Trophoblast cell (in vitro differentiated cells and primary cell): ENCODE measurements at regions not wholly inside any gene's neighbourhood (a gene's known extent, or its start where the extent isn't known, plus 50 kb on each side); places are given as distances from the start of the nearest gene placed in this dataset.

Experiments used
- DNase-seq, 2 donors: peaks; one replicate each; pipeline ENCODE4 v3.0.0-alpha.2; 2016
- H2AFZ ChIP-seq: 2 replicates; pipeline ENCODE4 v1.6.1; 2013; ENCODE audit warnings: low read length, moderate library complexity, mild to moderate bottlenecking; ENCODE audit not compliant: insufficient read depth, poor library complexity
- H2AK5ac ChIP-seq: 2 replicates; pipeline ENCODE4 v1.6.1; 2013; ENCODE audit warnings: mild to moderate bottlenecking, low read length
- H2BK120ac ChIP-seq: 2 replicates; pipeline ENCODE4 v1.6.1; 2013; ENCODE audit warnings: low read length, mild to moderate bottlenecking, moderate library complexity; ENCODE audit not compliant: insufficient read depth, poor library complexity
- H2BK12ac ChIP-seq: 2 replicates; pipeline ENCODE4 v1.6.1; 2013; ENCODE audit warnings: mild to moderate bottlenecking, low read length, moderate library complexity
- H2BK5ac ChIP-seq: 2 replicates; pipeline ENCODE4 v1.6.1; 2013; ENCODE audit warnings: low read length, low read depth, moderate library complexity, mild to moderate bottlenecking; ENCODE audit not compliant: poor library complexity
- H3K14ac ChIP-seq: 2 replicates; pipeline ENCODE4 v1.6.1; 2013; ENCODE audit warnings: mild to moderate bottlenecking, low read length
- H3K18ac ChIP-seq: 2 replicates; pipeline ENCODE4 v1.6.1; 2013; ENCODE audit warnings: mild to moderate bottlenecking, low read length
- H3K23ac ChIP-seq: 2 replicates; pipeline ENCODE4 v1.6.1; 2013; ENCODE audit warnings: low read length
- H3K27ac ChIP-seq: 2 replicates; pipeline ENCODE4 v1.5.1; 2013; ENCODE audit warnings: low read depth, mild to moderate bottlenecking, inconsistent platforms, low read length, moderate library complexity
- H3K27me3 ChIP-seq: 2 replicates; pipeline ENCODE4 v1.6.1; 2013; ENCODE audit warnings: inconsistent platforms, mild to moderate bottlenecking, low read length, moderate library complexity; ENCODE audit not compliant: insufficient read depth
- H3K36me3 ChIP-seq, 2 experiments: 1 replicate in 1 of 2; 2 replicates in 1 of 2; pipeline ENCODE4 v1.6.1; 2013; ENCODE audit warnings: low read length in 2 of 2, mild to moderate bottlenecking in 2 of 2, moderate library complexity in 1 of 2; ENCODE audit not compliant: insufficient read depth in 2 of 2, control insufficient read depth in 1 of 2
- H3K4ac ChIP-seq: 2 replicates; pipeline ENCODE4 v1.6.1; 2013; ENCODE audit warnings: low read depth, mild to moderate bottlenecking, low read length, moderate library complexity
- H3K4me1 ChIP-seq, 2 experiments: 1 replicate in 1 of 2; 2 replicates in 1 of 2; pipeline ENCODE4 v1.6.1; 2013; ENCODE audit warnings: low read length in 2 of 2, mild to moderate bottlenecking in 2 of 2, moderate library complexity in 1 of 2; ENCODE audit not compliant: insufficient read depth in 2 of 2, control insufficient read depth in 1 of 2
- H3K4me2 ChIP-seq: 2 replicates; pipeline ENCODE4 v1.6.1; 2013; ENCODE audit warnings: inconsistent platforms, mild to moderate bottlenecking, low read length, moderate library complexity
- H3K4me3 ChIP-seq: 2 replicates; pipeline ENCODE4 v1.5.1; 2013; ENCODE audit warnings: mild to moderate bottlenecking, low read depth, low read length, inconsistent platforms
- H3K79me1 ChIP-seq: one replicate; pipeline ENCODE4 v1.6.1; 2013; ENCODE audit warnings: low read length
- H3K79me2 ChIP-seq: 2 replicates; pipeline ENCODE4 v1.6.1; 2013; ENCODE audit warnings: low read length, mild to moderate bottlenecking; ENCODE audit not compliant: control insufficient read depth, insufficient read depth, poor library complexity
- H3K9ac ChIP-seq: 2 replicates; pipeline ENCODE4 v1.6.1; 2013; ENCODE audit warnings: mild to moderate bottlenecking, low read length
- H3K9me3 ChIP-seq: 2 replicates; pipeline ENCODE4 v1.6.1; 2013; ENCODE audit warnings: low read depth, mild to moderate bottlenecking, control low read depth, inconsistent platforms, low read length; ENCODE audit not compliant: insufficient read depth
- H4K12ac ChIP-seq: 2 replicates; pipeline ENCODE4 v1.6.1; 2013; ENCODE audit warnings: low read depth, mild to moderate bottlenecking, low read length, moderate library complexity
- H4K8ac ChIP-seq: 2 replicates; pipeline ENCODE4 v1.6.1; 2013; ENCODE audit warnings: low read depth, mild to moderate bottlenecking, low read length, moderate library complexity
- H4K91ac ChIP-seq: one replicate; pipeline ENCODE4 v1.6.1; 2013; ENCODE audit warnings: low read depth, mild to moderate bottlenecking, low read length, moderate library complexity
- WGBS: extraction: QIAGEN DNeasy Blood & Tissue Kit; methylation state at CpG from one replicate; pipeline ENCODE4 v1.1.7; 2013; ENCODE audit warnings: missing lambda C conversion rate; ENCODE audit not compliant: insufficient read length, insufficient coverage; ENCODE audit errors: extremely low coverage; 5-methylcytosine and 5-hydroxymethylcytosine counted together

- Histone ChIP-seq H3K27me3 (no peaks in the 10 kb centered on the region), H3K4me2 (no peak overlapping the region), H3K14ac (no peak overlapping the region), H3K9ac (no peak overlapping the region), H3K36me3 (no peaks in the 10 kb centered on the region), H3K4me1 (peaks cover 33 to 41% of the 10 kb centered on the region in 2 experiments), H3K79me1 (peaks cover 37% of the 10 kb centered on the region), H2BK120ac (no peak overlapping the region), H2AFZ (no peak overlapping the region), H4K91ac (no peak overlapping the region), H3K23ac (no peak overlapping the region), H3K79me2 (no peaks in the 10 kb centered on the region), H3K4me3 (no peak overlapping the region), H3K18ac (no peak overlapping the region), H4K8ac (no peak overlapping the region), H3K4ac (no peak overlapping the region), H2AK5ac (no peak overlapping the region), H3K27ac (no peak overlapping the region), H2BK5ac (no peak overlapping the region), H3K9me3 (no peaks in the 10 kb centered on the region), H2BK12ac (peak overlapping the region; percentile 42), H4K12ac (no peak overlapping the region)
- no CpG with 5 or more reads among the region's 6 CpGs for WGBS
- DNase-seq = no peak
Measured at GRCh38 chr1:229111703-229112319, 159.1 kb upstream of the RAB4A start.

- Histone ChIP-seq H4K91ac (peak overlapping the region; percentile 82), H3K9ac (no peak overlapping the region), H3K14ac (peak overlapping the region; percentile 30), H4K8ac (no peak overlapping the region), H2BK5ac (no peak overlapping the region), H3K79me1 (peaks cover 32% of the 10 kb centered on the region), H2BK120ac (peak overlapping the region; percentile 70), H3K4ac (no peak overlapping the region), H3K4me1 (peaks cover 29 to 37% of the 10 kb centered on the region in 2 experiments), H2BK12ac (peak overlapping the region; percentile 78), H3K18ac (no peak overlapping the region), H3K23ac (no peak overlapping the region), H3K27ac (no peak overlapping the region), H2AK5ac (peak overlapping the region; percentile 73), H3K4me3 (no peak overlapping the region), H2AFZ (no peak overlapping the region), H4K12ac (no peak overlapping the region), H3K79me2 (no peaks in the 10 kb centered on the region), H3K27me3 (no peaks in the 10 kb centered on the region), H3K36me3 (no peaks in the 10 kb centered on the region), H3K4me2 (no peak overlapping the region), H3K9me3 (no peaks in the 10 kb centered on the region)
- no CpG with 5 or more reads among the region's 3 CpGs for WGBS
- no peak for DNase-seq
Measured at GRCh38 chr1:229112832-229113548, 157.9 kb upstream of the RAB4A start.

- no peak overlapping the region for H4K12ac ChIP-seq
- H3K79me1 ChIP-seq = peaks cover 19% of the 10 kb centered on the region
- peak overlapping the region; percentile 48 for H2BK5ac ChIP-seq
- peak overlapping the region; percentile 82 for H4K91ac ChIP-seq
- H3K4me2 ChIP-seq = no peak overlapping the region
- peak overlapping the region; percentile 26 for H3K27ac ChIP-seq
- no peak overlapping the region for H2AFZ ChIP-seq
- H2AK5ac ChIP-seq = no peak overlapping the region
- H3K4me3 ChIP-seq = no peak overlapping the region
- H2BK12ac ChIP-seq = no peak overlapping the region
- H3K4ac ChIP-seq = no peak overlapping the region
- no peaks in the 10 kb centered on the region for H3K36me3 ChIP-seq
- no peaks in the 10 kb centered on the region for H3K79me2 ChIP-seq
- no peak overlapping the region for H2BK120ac ChIP-seq
- H3K18ac ChIP-seq = no peak overlapping the region
- no peak overlapping the region for H3K23ac ChIP-seq
- peaks cover 5% of the 10 kb centered on the region for H3K9me3 ChIP-seq
- no CpG with 5 or more reads among the region's 5 CpGs for WGBS
- no peak for DNase-seq
- no peak overlapping the region for H3K9ac ChIP-seq
- peaks cover 16 to 23% of the 10 kb centered on the region in 2 experiments for H3K4me1 ChIP-seq
- no peaks in the 10 kb centered on the region for H3K27me3 ChIP-seq
- H3K14ac ChIP-seq = no peak overlapping the region
- H4K8ac ChIP-seq = no peak overlapping the region
Measured at GRCh38 chr1:229114315-229114714, 156.6 kb upstream of the RAB4A start.

GRCh38 chr1:229114850-229115365, 156.0 kb upstream of the RAB4A start:
- no peak overlapping the region for H2AFZ ChIP-seq

More at GRCh38 chr1:229114850-229115365, 156.0 kb upstream of the RAB4A start:
- Histone ChIP-seq H2BK120ac (no peak overlapping the region), H2BK12ac (no peak overlapping the region), H2BK5ac (no peak overlapping the region), H3K27me3 (no peaks in the 10 kb centered on the region), H3K18ac (no peak overlapping the region), H3K4ac (no peak overlapping the region), H3K14ac (no peak overlapping the region), H4K91ac (peak overlapping the region; percentile 56), H4K12ac (no peak overlapping the region), H3K79me2 (no peaks in the 10 kb centered on the region), H3K4me3 (no peak overlapping the region), H3K9me3 (peaks cover 9% of the 10 kb centered on the region), H4K8ac (no peak overlapping the region), H3K27ac (peak overlapping the region; percentile 5), H3K4me1 (peaks cover 11 to 18% of the 10 kb centered on the region in 2 experiments), H2AK5ac (no peak overlapping the region), H3K79me1 (peaks cover 14% of the 10 kb centered on the region), H3K36me3 (no peaks in the 10 kb centered on the region), H3K9ac (no peak overlapping the region), H3K23ac (no peak overlapping the region), H3K4me2 (no peak overlapping the region)
- no peak for DNase-seq
- WGBS = no CpG with 5 or more reads among the region's 4 CpGs
